H9 (cell line): ENCODE measurements at regions not wholly inside any gene's neighbourhood (a gene's known extent, or its start where the extent isn't known, plus 50 kb on each side); places are given as distances from the start of the nearest gene placed in this dataset.
"Not testable (repeated sequence)": the region's sequence is repeated elsewhere in the genome, so short reads cannot be mapped to it uniquely, and the experiment has no call there.

Experiments
- DNase-seq: peaks from one replicate; pipeline ENCODE4 v3.0.0-alpha.2; 2017
- H2AFZ ChIP-seq: one replicate; pipeline ENCODE4 v1.6.1; 2013; ENCODE audit warnings: mild to moderate bottlenecking, low read length, control low read depth, moderate library complexity
- H2AK5ac ChIP-seq: 2 replicates; pipeline ENCODE4 v1.6.1; 2013; ENCODE audit warnings: low read length, control low read depth, mixed read lengths; ENCODE audit not compliant: insufficient read length
- H2BK120ac ChIP-seq: one replicate; pipeline ENCODE4 v1.6.1; 2013; ENCODE audit warnings: low read depth, mild to moderate bottlenecking, low read length, control low read depth, inconsistent platforms; ENCODE audit not compliant: poor library complexity, severe bottlenecking
- H2BK12ac ChIP-seq: 2 replicates; pipeline ENCODE4 v1.6.1; 2013; ENCODE audit warnings: low read length, control low read depth, mixed read lengths, low read depth; ENCODE audit not compliant: insufficient read length
- H2BK15ac ChIP-seq: 2 replicates; pipeline ENCODE4 v1.6.1; 2013; ENCODE audit warnings: low read depth, low read length, control low read depth
- H2BK20ac ChIP-seq: one replicate; pipeline ENCODE4 v1.6.1; 2013; ENCODE audit warnings: low read depth, mild to moderate bottlenecking, low read length, control low read depth, inconsistent platforms; ENCODE audit not compliant: poor library complexity, severe bottlenecking
- H2BK5ac ChIP-seq: 2 replicates; pipeline ENCODE4 v1.6.1; 2013; ENCODE audit warnings: low read length, control low read depth, mixed read lengths; ENCODE audit not compliant: insufficient read length
- H3K14ac ChIP-seq: 2 replicates; pipeline ENCODE4 v1.6.1; 2013; ENCODE audit warnings: low read length, control low read depth; ENCODE audit not compliant: insufficient read depth
- H3K18ac ChIP-seq: 2 replicates; pipeline ENCODE4 v1.6.1; 2013; ENCODE audit warnings: low read depth, mild to moderate bottlenecking, mixed read lengths, low read length, control low read depth; ENCODE audit not compliant: insufficient read length
- H3K23ac ChIP-seq: 2 replicates; pipeline ENCODE4 v1.6.1; 2013; ENCODE audit warnings: low read length, control low read depth, mixed read lengths, low read depth; ENCODE audit not compliant: insufficient read length
- H3K23me2 ChIP-seq: 2 replicates; pipeline ENCODE4 v1.6.1; 2013; ENCODE audit warnings: low read depth, mild to moderate bottlenecking, mixed read lengths, low read length, control low read depth; ENCODE audit not compliant: insufficient read length, poor library complexity, severe bottlenecking
- H3K27ac ChIP-seq: 2 replicates; pipeline ENCODE4 v1.5.1; 2013; ENCODE audit warnings: low read length, control low read depth, mixed read lengths, low read depth; ENCODE audit not compliant: insufficient read length
- H3K27me3 ChIP-seq: 2 replicates; pipeline ENCODE4 v1.6.1; 2013; ENCODE audit warnings: low read length, control low read depth, inconsistent platforms; ENCODE audit not compliant: insufficient read depth
- H3K4ac ChIP-seq: 2 replicates; pipeline ENCODE4 v1.6.1; 2013; ENCODE audit warnings: low read depth, mild to moderate bottlenecking, control low read depth, inconsistent platforms, low read length, moderate library complexity
- H3K4me1 ChIP-seq: 2 replicates; pipeline ENCODE4 v1.6.1; 2013; ENCODE audit warnings: low read length, control low read depth, inconsistent platforms; ENCODE audit not compliant: insufficient read depth
- H3K4me2 ChIP-seq: 2 replicates; pipeline ENCODE4 v1.6.1; 2013; ENCODE audit warnings: low read length, control low read depth, mixed read lengths; ENCODE audit not compliant: insufficient read length, insufficient read depth
- H3K56ac ChIP-seq: 2 replicates; pipeline ENCODE4 v1.6.1; 2013; ENCODE audit warnings: low read depth, mild to moderate bottlenecking, mixed read lengths, low read length, control low read depth; ENCODE audit not compliant: insufficient read length
- H3K79me1 ChIP-seq: 2 replicates; pipeline ENCODE4 v1.6.1; 2013; ENCODE audit warnings: low read depth, mild to moderate bottlenecking, moderate library complexity, low read length, control low read depth, inconsistent platforms; ENCODE audit not compliant: insufficient read depth, poor library complexity, severe bottlenecking
- H3K79me2 ChIP-seq: 2 replicates; pipeline ENCODE4 v1.6.1; 2013; ENCODE audit warnings: low read length, control low read depth, inconsistent platforms; ENCODE audit not compliant: insufficient read depth
- H3K9ac ChIP-seq: 2 replicates; pipeline ENCODE4 v1.6.1; 2013; ENCODE audit warnings: low read length, control low read depth, mixed read lengths; ENCODE audit not compliant: insufficient read length; ENCODE audit errors: extremely low read depth
- H3K9me3 ChIP-seq: one replicate; pipeline ENCODE4 v1.6.1; 2013; ENCODE audit warnings: low read depth, low read length, inconsistent platforms; ENCODE audit not compliant: control insufficient read depth
- H3T11ph ChIP-seq: one replicate; pipeline ENCODE4 v1.6.1; 2013; ENCODE audit warnings: mild to moderate bottlenecking, low read length, control low read depth, inconsistent platforms
- H4K20me1 ChIP-seq: one replicate; pipeline ENCODE4 v1.6.1; 2013; ENCODE audit not compliant: control insufficient read depth, insufficient read length, insufficient read depth
- H4K5ac ChIP-seq: 2 replicates; pipeline ENCODE4 v1.6.1; 2013; ENCODE audit warnings: low read depth, mild to moderate bottlenecking, mixed read lengths, low read length, control low read depth; ENCODE audit not compliant: insufficient read length
- H4K8ac ChIP-seq: replicated peaks from 2 replicates; pipeline ENCODE4 v1.6.1; 2013; ENCODE audit warnings: low read length, control low read depth, mixed read lengths, low read depth; ENCODE audit not compliant: insufficient read length
- H4K91ac ChIP-seq: 2 replicates; pipeline ENCODE4 v1.6.1; 2013; ENCODE audit warnings: low read depth, mild to moderate bottlenecking, moderate library complexity, mixed read lengths, low read length, control low read depth; ENCODE audit not compliant: insufficient read length
- H3K27ac Mint-ChIP-seq, 3 experiments: 2 replicates in 2 of 3; 3 replicates in 1 of 3; pipeline ENCODE4 v1.8.0; 2020 to 2021; ENCODE audit warnings: mixed read lengths in 3 of 3, mild to moderate bottlenecking in 1 of 3, moderate library complexity in 1 of 3
- H3K27me3 Mint-ChIP-seq: 2 replicates; pipeline ENCODE4 v1.8.0; 2021; ENCODE audit warnings: low read depth, mild to moderate bottlenecking, moderate library complexity, mixed read lengths
- H3K36me3 Mint-ChIP-seq, 3 experiments: 2 replicates in 2 of 3; 3 replicates in 1 of 3; pipeline ENCODE4 v1.8.0; 2020 to 2021; ENCODE audit warnings: low read depth in 3 of 3, mixed read lengths in 3 of 3; ENCODE audit not compliant: insufficient read depth in 1 of 3
- H3K4me1 Mint-ChIP-seq, 2 experiments: 2 replicates each; pipeline ENCODE4 v1.8.0; 2020; ENCODE audit warnings: mixed read lengths in 2 of 2
- H3K4me3 Mint-ChIP-seq, 2 experiments: 2 replicates in 1 of 2; 3 replicates in 1 of 2; pipeline ENCODE4 v1.8.0; 2020 to 2021; ENCODE audit warnings: mild to moderate bottlenecking in 2 of 2, mixed read lengths in 2 of 2, moderate library complexity in 1 of 2
- H3K9me3 Mint-ChIP-seq, 2 experiments: 2 replicates in 1 of 2; 3 replicates in 1 of 2; pipeline ENCODE4 v1.8.0; 2020; ENCODE audit warnings: mild to moderate bottlenecking in 2 of 2, mixed read lengths in 2 of 2, moderate library complexity in 1 of 2
- WGBS: extraction: QIAGEN DNeasy Blood & Tissue Kit; methylation state at CpG from one replicate; pipeline ENCODE4 v1.1.7; 2013; ENCODE audit warnings: missing lambda C conversion rate, low lambda C conversion rate, mixed read lengths; ENCODE audit not compliant: insufficient read length; ENCODE audit errors: extremely low coverage; 5-methylcytosine and 5-hydroxymethylcytosine counted together
- TF ChIP-seq, protein P1 (sequence below): fragments of 200-600 bp; sonication (generic); conservative IDR thresholded peaks from 3 replicates; pipeline ENCODE4 v1.8.0; 2021; ENCODE audit warnings: antibody characterized with exemption, mild to moderate bottlenecking

DNA sequence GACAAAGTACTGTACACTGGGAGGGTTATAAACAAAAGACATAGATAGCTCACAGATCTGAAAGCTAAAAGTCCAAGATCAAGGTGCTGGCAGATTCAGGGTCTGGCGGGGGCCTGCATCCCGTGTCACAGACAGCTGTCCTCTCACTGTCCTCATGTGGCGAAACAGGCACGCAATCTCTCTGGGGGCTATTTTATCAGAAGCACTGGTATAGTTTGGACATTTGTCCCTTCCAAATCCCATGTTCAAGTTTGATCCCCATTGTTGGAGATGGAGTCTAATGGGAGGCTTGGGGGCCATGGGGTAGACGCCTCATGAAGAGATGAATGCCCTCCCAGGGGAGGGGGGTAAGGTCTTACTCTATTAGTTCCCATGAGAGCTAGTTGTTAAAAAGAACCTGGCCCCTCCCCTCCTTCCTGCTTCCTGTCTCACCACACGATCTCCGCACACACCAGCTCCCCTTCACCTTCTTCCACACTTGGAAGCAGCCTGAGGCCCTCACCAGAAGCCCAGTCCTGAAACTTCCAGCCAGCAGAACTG lies 72.5 kb upstream of the UCN3 start:
- no peak overlapping the region; the same call in 1 of the 2 replicates for H3K14ac ChIP-seq
- H4K5ac ChIP-seq = no peak overlapping the region
- no peaks in the 10 kb centered on the region for H3K79me2 ChIP-seq
- no peak overlapping the region for H3T11ph ChIP-seq
- no peaks in the 10 kb centered on the region for H3K4me1 ChIP-seq
- peaks cover 0 to 8% (median 8%) of the 10 kb centered on the region in 3 experiments; a peak in 4 of 7 replicates for H3K36me3 Mint-ChIP-seq
- peaks cover 17 to 21% of the 10 kb centered on the region in 2 experiments for H3K4me1 Mint-ChIP-seq
- H4K8ac ChIP-seq = no peak overlapping the region
- no peak overlapping the region for H3K4me2 ChIP-seq
- H3K9me3 Mint-ChIP-seq = peaks cover 12 to 49% of the 10 kb centered on the region in 2 experiments
- WGBS = no CpG with 5 or more reads among the region's 7 CpGs
- H3K18ac ChIP-seq = no peak overlapping the region
- H2BK20ac ChIP-seq = no peak overlapping the region
- no peaks in the 10 kb centered on the region; the same call in 1 of the 2 replicates for H3K27me3 Mint-ChIP-seq
- H3K27ac Mint-ChIP-seq = no peak overlapping the region; a peak in 1 of 7 replicates
- no peak overlapping the region for H2BK15ac ChIP-seq
- H3K23ac ChIP-seq = no peak overlapping the region
- H3K27me3 ChIP-seq = no peaks in the 10 kb centered on the region
- TF ChIP-seq, protein P1, sequence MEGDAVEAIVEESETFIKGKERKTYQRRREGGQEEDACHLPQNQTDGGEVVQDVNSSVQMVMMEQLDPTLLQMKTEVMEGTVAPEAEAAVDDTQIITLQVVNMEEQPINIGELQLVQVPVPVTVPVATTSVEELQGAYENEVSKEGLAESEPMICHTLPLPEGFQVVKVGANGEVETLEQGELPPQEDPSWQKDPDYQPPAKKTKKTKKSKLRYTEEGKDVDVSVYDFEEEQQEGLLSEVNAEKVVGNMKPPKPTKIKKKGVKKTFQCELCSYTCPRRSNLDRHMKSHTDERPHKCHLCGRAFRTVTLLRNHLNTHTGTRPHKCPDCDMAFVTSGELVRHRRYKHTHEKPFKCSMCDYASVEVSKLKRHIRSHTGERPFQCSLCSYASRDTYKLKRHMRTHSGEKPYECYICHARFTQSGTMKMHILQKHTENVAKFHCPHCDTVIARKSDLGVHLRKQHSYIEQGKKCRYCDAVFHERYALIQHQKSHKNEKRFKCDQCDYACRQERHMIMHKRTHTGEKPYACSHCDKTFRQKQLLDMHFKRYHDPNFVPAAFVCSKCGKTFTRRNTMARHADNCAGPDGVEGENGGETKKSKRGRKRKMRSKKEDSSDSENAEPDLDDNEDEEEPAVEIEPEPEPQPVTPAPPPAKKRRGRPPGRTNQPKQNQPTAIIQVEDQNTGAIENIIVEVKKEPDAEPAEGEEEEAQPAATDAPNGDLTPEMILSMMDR = no peak
- H3K4ac ChIP-seq = no peak overlapping the region
- H3K56ac ChIP-seq = no peak overlapping the region
- H3K9me3 ChIP-seq = no peaks in the 10 kb centered on the region
- H4K20me1 ChIP-seq = no peaks in the 10 kb centered on the region
- no peak overlapping the region for H4K91ac ChIP-seq
- no peak overlapping the region for H2BK120ac ChIP-seq
- no peak overlapping the region for H2AFZ ChIP-seq
- H3K79me1 ChIP-seq = no peaks in the 10 kb centered on the region
- no peak overlapping the region for H3K4me3 Mint-ChIP-seq
- no peak overlapping the region for H3K27ac ChIP-seq
- DNase-seq = no peak
- no peak overlapping the region for H2BK5ac ChIP-seq
- no peak overlapping the region for H2BK12ac ChIP-seq
- no peaks in the 10 kb centered on the region for H3K23me2 ChIP-seq
- no peak overlapping the region for H2AK5ac ChIP-seq
- H3K9ac ChIP-seq = no peak overlapping the region

DNA sequence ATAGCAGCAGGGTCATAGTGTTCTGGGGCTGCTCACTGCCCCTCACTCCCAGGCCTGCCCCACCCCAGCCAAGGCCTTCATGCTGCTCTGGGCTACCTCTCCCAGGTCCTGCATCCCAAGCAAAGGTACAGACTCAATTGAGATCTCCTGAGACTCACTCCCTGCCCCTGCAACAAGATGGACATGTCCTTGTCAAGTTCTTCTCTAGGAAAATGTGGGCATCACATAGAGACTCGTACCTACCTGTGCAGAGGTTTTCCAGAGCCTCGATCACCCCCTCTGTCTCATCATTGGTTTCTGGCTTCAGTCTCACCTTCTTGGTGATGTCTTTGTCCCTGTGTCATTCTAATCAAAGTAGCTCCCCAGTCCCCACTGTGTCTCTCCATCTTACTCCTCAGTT lies 71.8 kb upstream of the UCN3 start:
- H2BK12ac ChIP-seq, H3K4me2 ChIP-seq, H3K14ac ChIP-seq, H2BK5ac ChIP-seq, H3K9ac ChIP-seq, H2BK120ac ChIP-seq, H3K4me1 ChIP-seq, H4K91ac ChIP-seq, H2BK20ac ChIP-seq, DNase-seq, H3K4ac ChIP-seq, H3K27ac ChIP-seq, H2AFZ ChIP-seq, H3K27ac Mint-ChIP-seq, H3K9me3 ChIP-seq, H3K23ac ChIP-seq, H3K18ac ChIP-seq, H4K5ac ChIP-seq, H2AK5ac ChIP-seq, H2BK15ac ChIP-seq, H3K23me2 ChIP-seq, H4K8ac ChIP-seq, H3K79me1 ChIP-seq, H3K79me2 ChIP-seq, H4K20me1 ChIP-seq, H3K4me3 Mint-ChIP-seq, H3K27me3 Mint-ChIP-seq, H3K27me3 ChIP-seq, H3K36me3 Mint-ChIP-seq, H3T11ph ChIP-seq, H3K56ac ChIP-seq: not testable (repeated sequence)
- H3K4me1 Mint-ChIP-seq = peaks cover 23 to 26% of the 10 kb centered on the region in 2 experiments
- H3K9me3 Mint-ChIP-seq = peaks cover 12 to 54% of the 10 kb centered on the region in 2 experiments
- no CpG with 5 or more reads among the region's 2 CpGs for WGBS
